Upper lobe of left lung (tissue), 6 donors: ENCODE measurements at regions not wholly inside any gene's neighbourhood (a gene's known extent, or its start where the extent isn't known, plus 50 kb on each side); places are given as distances from the start of the nearest gene placed in this dataset.

Experiments
- ATAC-seq, 2 donors: fragments of 200-7000 bp; cut with Tn5 transposase; one replicate each; pipeline ENCODE4 v1.9.1; 2022; ENCODE audit warnings: mild to moderate bottlenecking in 2 of 2, moderate library complexity in 2 of 2; ENCODE audit not compliant: low FRiP score in 2 of 2
- DNase-seq, 2 donors: peaks; one replicate each; pipeline ENCODE4 v3.0.0-alpha.2; 2019 to 2020
- H3K27ac ChIP-seq, 4 donors: fragments of 200-600 bp; sonication (generic); one replicate each; pipeline ENCODE4 v1.5.1; 2016 to 2019
- H3K27me3 ChIP-seq, 4 donors: fragments of 200-600 bp; sonication (generic); one replicate each; pipeline ENCODE4 v1.5.1; 2017 to 2019
- H3K36me3 ChIP-seq, 4 donors: fragments of 200-600 bp; sonication (generic); one replicate each; pipeline ENCODE4 v1.5.1; 2016 to 2019
- H3K4me1 ChIP-seq, 4 donors: fragments of 200-600 bp; sonication (generic); one replicate each; pipeline ENCODE4 v1.5.1; 2018 to 2019
- H3K4me3 ChIP-seq, 4 donors: fragments of 200-600 bp; sonication (generic); one replicate each; pipeline ENCODE4 v1.5.1; 2017 to 2019; ENCODE audit warnings: mild to moderate bottlenecking in 2 of 4, moderate library complexity in 1 of 4
- H3K9me3 ChIP-seq, 4 donors: fragments of 200-600 bp; sonication (generic); one replicate each; pipeline ENCODE4 v1.5.1; 2018 to 2019
- EP300 ChIP-seq, 4 donors: sonication (generic); formaldehyde crosslinking; IDR thresholded peaks; one replicate each; pipeline ENCODE4 v1.5.1; 2017; ENCODE audit warnings: antibody characterized with exemption in 4 of 4, control low read depth in 2 of 4
- POLR2A ChIP-seq, 4 donors: fragments of 450-650 bp; IDR thresholded peaks; one replicate each; pipeline ENCODE4 v1.5.1; 2016 to 2017; ENCODE audit warnings: antibody characterized with exemption in 4 of 4, mild to moderate bottlenecking in 2 of 4
- POLR2AphosphoS5 ChIP-seq, 2 donors: sonication (generic); formaldehyde crosslinking; IDR thresholded peaks; one replicate each; pipeline ENCODE4 v1.5.1; 2017; ENCODE audit warnings: antibody characterized with exemption in 2 of 2
- WGBS, 2 donors: methylation state at CpG; one replicate each; pipeline ENCODE4 v1.1.5; 2017 to 2018; 5-methylcytosine and 5-hydroxymethylcytosine counted together
- TF ChIP-seq, protein P1 (sequence below), 6 experiments: fragments of 450-650 bp in 4 of 6; fragments of 200-600 bp in 2 of 6; sonication (generic) in 2 of 6; IDR thresholded peaks; one replicate each; pipeline ENCODE4 v1.5.1; 2016 to 2019; ENCODE audit warnings: antibody characterized with exemption in 6 of 6
- donor health status: DM: no; HTN: no; CAD: no; lungs with moderate emphysema.
- donor health status: DM: no; HTN: yes; CAD: no; lungs with severe emphysema.

GRCh38 chr4:156635051-156635450 is 336.5 kb downstream of the PDGFC start:
- Histone ChIP-seq H3K27ac (no peak overlapping the region), H3K27me3 (no peaks in the 10 kb centered on the region), H3K4me1 (no peaks in the 10 kb centered on the region), H3K9me3 (no peaks in the 10 kb centered on the region), H3K4me3 (no peak overlapping the region), H3K36me3 (no peaks in the 10 kb centered on the region)
- TF ChIP-seq POLR2A (IDR thresholded peaks at IDR 0.05): no peak
- ATAC-seq: no peak
- no peak for DNase-seq
- 75 to 83% methylated on average over 1 of the region's 1 CpG for WGBS, 2 donors

DNA sequence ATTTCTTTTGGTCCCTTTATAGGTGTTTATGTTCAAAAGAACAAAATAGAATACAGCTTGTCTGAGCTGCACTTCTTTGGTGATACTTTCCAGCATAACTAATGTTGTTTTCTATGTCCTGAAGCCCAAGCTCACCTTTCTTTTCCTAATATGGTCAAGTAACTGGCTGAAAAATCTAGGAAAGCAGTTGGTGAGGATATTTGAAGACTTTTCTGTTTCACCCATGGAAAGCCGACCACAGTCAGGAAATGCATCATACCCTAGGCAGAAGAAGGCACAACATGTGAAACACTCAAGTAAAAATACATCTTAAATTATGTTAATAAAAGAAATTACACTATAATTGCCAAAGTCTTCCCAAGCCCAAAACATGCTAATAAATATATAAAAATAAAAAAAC is 337.0 kb downstream of the PDGFC start:
- no peak overlapping the region for H3K27ac ChIP-seq
- no peaks in the 10 kb centered on the region for H3K27me3 ChIP-seq
- no peak overlapping the region for H3K4me3 ChIP-seq
- no peak for ATAC-seq
- TF ChIP-seq POLR2A (IDR thresholded peaks at IDR 0.05) (no peak), POLR2AphosphoS5 (IDR thresholded peaks at IDR 0.05) (no peak), EP300 (IDR thresholded peaks at IDR 0.05) (no peak)
- TF ChIP-seq, protein P1, sequence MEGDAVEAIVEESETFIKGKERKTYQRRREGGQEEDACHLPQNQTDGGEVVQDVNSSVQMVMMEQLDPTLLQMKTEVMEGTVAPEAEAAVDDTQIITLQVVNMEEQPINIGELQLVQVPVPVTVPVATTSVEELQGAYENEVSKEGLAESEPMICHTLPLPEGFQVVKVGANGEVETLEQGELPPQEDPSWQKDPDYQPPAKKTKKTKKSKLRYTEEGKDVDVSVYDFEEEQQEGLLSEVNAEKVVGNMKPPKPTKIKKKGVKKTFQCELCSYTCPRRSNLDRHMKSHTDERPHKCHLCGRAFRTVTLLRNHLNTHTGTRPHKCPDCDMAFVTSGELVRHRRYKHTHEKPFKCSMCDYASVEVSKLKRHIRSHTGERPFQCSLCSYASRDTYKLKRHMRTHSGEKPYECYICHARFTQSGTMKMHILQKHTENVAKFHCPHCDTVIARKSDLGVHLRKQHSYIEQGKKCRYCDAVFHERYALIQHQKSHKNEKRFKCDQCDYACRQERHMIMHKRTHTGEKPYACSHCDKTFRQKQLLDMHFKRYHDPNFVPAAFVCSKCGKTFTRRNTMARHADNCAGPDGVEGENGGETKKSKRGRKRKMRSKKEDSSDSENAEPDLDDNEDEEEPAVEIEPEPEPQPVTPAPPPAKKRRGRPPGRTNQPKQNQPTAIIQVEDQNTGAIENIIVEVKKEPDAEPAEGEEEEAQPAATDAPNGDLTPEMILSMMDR (IDR thresholded peaks at IDR 0.05): no peak
- no peaks in the 10 kb centered on the region for H3K36me3 ChIP-seq
- no peaks in the 10 kb centered on the region for H3K9me3 ChIP-seq
- H3K4me1 ChIP-seq: no peaks in the 10 kb centered on the region
- no peak for DNase-seq
- 63 to 69% methylated on average over 1 of the region's 1 CpG for WGBS, 2 donors

DNA sequence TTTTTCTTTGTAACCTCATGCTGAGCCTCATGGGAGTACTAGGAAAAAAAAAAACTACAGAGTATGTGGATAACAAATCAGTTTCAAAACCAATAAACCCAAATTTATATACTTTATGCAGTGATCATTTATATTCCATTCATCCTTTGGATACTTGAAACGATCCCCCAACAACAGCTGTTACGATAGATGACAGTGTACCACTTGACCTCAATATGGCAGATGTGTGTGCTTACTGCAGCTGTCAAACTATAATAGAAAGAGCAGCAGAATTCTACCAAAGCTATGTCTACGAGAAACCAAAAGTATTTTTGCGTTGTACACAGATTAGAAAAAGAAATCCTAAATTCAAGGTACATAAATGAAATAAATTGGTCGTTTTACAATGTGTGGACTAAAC is 337.8 kb downstream of the PDGFC start:
- WGBS, 2 donors: 84 to 89% methylated on average over 5 of the region's 5 CpGs
- no peak overlapping the region for H3K27ac ChIP-seq
- no peaks in the 10 kb centered on the region for H3K36me3 ChIP-seq
- ATAC-seq (no peak), DNase-seq (no peak)
- TF ChIP-seq POLR2A (IDR thresholded peaks at IDR 0.05) (no peak), POLR2AphosphoS5 (IDR thresholded peaks at IDR 0.05) (no peak), EP300 (IDR thresholded peaks at IDR 0.05) (no peak)
- TF ChIP-seq, protein P1 (IDR thresholded peaks at IDR 0.05): no peak
- H3K9me3 ChIP-seq: no peaks in the 10 kb centered on the region
- H3K27me3 ChIP-seq: no peaks in the 10 kb centered on the region
- H3K4me3 ChIP-seq: no peak overlapping the region
- H3K4me1 ChIP-seq: no peaks in the 10 kb centered on the region

DNA sequence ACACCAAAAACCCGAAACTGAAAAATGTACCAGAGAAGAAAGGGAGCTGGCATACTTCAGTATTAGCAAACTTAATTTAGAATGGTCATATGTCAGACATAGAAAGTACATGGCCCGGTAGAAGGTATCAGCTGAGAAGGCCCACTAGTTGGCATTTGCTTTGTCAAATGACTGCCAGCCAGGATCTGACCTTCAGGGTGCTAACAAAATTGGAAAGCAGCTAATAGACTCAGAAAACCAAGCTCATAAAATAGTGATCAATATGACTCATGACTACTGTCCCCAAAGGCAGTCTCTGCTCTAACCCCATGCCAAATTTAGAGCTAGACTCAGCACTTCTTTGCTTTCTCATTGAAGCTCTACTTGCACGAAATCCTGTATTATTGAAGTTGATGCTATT is 342.7 kb downstream of the PDGFC start:
- no peaks in the 10 kb centered on the region for H3K4me1 ChIP-seq
- H3K27me3 ChIP-seq: no peaks in the 10 kb centered on the region
- H3K9me3 ChIP-seq: no peaks in the 10 kb centered on the region
- H3K4me3 ChIP-seq: no peak overlapping the region
- WGBS, 2 donors: 61 to 70% methylated on average over 3 of the region's 3 CpGs
- ATAC-seq (no peak), DNase-seq (no peak)
- TF ChIP-seq POLR2A (IDR thresholded peaks at IDR 0.05) (no peak), EP300 (IDR thresholded peaks at IDR 0.05) (no peak)
- H3K36me3 ChIP-seq: no peaks in the 10 kb centered on the region
- no peak overlapping the region for H3K27ac ChIP-seq

DNA sequence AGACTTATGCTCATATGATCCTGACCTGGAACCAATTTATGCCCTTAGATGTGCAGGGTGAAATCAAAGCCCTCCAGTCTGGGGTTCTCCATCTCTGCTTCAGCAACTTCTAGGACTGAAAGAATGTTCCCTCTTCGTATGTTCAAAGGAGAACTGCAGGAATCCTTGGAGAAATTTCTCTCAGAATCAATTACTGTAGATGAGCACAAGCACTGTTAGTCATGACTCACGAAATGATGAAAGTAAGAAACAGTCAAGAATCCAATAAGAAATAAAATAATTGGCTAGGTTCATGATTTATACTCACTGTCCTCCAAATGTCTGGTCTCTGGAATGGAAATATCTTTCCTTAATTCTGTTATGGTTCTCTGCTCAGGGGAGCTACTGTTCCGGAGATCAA is 348.2 kb downstream of the PDGFC start:
- Histone ChIP-seq H3K4me3 (no peak overlapping the region), H3K9me3 (no peaks in the 10 kb centered on the region), H3K27ac (no peak overlapping the region), H3K4me1 (no peaks in the 10 kb centered on the region), H3K36me3 (no peaks in the 10 kb centered on the region), H3K27me3 (no peaks in the 10 kb centered on the region)
- TF ChIP-seq, protein P1 (IDR thresholded peaks at IDR 0.05): no peak
- no peak for TF ChIP-seq POLR2AphosphoS5 (IDR thresholded peaks at IDR 0.05)
- no peak for TF ChIP-seq POLR2A (IDR thresholded peaks at IDR 0.05)
- no peak for TF ChIP-seq EP300 (IDR thresholded peaks at IDR 0.05)
- DNase-seq (no peak), ATAC-seq (no peak)
- WGBS, 2 donors: 78 to 79% methylated on average over 3 of the region's 3 CpGs

DNA sequence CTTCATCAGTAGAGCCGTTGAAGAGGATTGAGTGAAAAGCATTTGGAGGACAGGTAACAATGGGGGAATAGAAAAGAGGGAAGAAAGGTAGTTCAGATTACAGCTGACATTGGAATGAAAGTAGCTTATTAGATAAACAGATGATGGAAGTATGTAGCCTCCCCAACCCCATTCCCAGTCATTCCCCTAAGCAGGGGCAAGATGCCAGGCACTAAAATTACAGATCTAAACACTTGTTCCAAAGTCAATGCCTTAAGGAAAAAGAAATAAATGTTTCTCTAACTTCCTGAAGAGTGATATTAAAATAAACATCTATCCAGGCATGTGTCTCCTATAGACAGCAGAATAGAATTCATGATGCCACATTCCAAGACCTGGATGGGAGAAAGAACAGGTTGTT is 350.8 kb downstream of the PDGFC start:
- ATAC-seq (no peak), DNase-seq (no peak)
- Histone ChIP-seq H3K36me3 (no peaks in the 10 kb centered on the region), H3K27me3 (no peaks in the 10 kb centered on the region), H3K4me1 (no peaks in the 10 kb centered on the region), H3K4me3 (no peak overlapping the region), H3K27ac (no peak overlapping the region), H3K9me3 (no peaks in the 10 kb centered on the region)
- TF ChIP-seq POLR2AphosphoS5 (IDR thresholded peaks at IDR 0.05) (no peak), EP300 (IDR thresholded peaks at IDR 0.05) (no peak), POLR2A (IDR thresholded peaks at IDR 0.05) (no peak)
- TF ChIP-seq, protein P1 (IDR thresholded peaks at IDR 0.05): no peak
- 47 to 67% methylated on average over 1 of the region's 1 CpG for WGBS, 2 donors
